ENCODE measurements at regions not wholly inside any gene's neighbourhood (a gene's known extent, or its start where the extent isn't known, plus 50 kb on each side); places are given as distances from the start of the nearest gene placed in this dataset.
"Not testable (repeated sequence)": the region's sequence is repeated elsewhere in the genome, so short reads cannot be mapped to it uniquely, and the experiment has no call there.

DNA sequence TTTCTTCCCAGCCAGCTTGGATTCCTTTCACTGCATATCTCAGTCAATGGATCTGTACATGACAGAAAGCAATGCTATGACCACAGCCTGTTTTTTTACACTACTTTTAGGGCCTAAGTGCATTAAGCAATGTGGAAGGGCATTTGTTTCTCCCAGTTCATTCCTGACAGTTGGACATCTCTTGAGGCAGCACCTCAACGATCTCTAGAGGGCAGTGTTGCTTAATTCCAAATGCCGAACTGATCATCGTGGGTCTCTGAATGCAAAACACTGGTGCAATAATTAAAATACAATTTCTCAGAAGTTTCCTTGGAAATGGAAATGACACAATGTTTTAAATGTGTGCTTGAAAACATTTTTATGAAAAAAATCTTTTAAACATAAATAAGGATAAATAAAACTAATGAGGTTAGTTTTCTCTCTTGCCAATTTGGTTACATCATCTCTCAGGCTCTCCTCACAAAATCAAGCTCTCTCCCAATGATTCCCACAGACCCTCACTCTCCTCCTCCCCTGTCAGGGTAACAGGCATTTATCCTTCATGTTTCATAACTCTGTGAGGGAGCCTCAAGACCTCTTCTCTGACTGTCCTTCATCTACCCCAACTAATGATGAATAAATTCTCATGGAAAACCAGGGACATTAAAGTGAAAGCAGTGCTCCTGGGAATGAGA lies 192.4 kb upstream of the SLC16A7 start:
- DNase-seq: no peak

GRCh38 chr12:59401862-59402261 lies 194.0 kb upstream of the SLC16A7 start:
- DNase-seq: no peak

- no peak for DNase-seq
These were observed 197.7 kb upstream of the SLC16A7 start for GRCh38 chr12:59398164-59398563.

- DNase-seq: no peak
These were observed 198.9 kb upstream of the SLC16A7 start for GRCh38 chr12:59396919-59397318.

- DNase-seq: no peak
These were observed 199.3 kb upstream of the SLC16A7 start for GRCh38 chr12:59396519-59396918.

GRCh38 chr12:59395310-59395709 lies 200.5 kb upstream of the SLC16A7 start:
- not testable (repeated sequence) for DNase-seq

GRCh38 chr12:59393506-59393905 lies 202.3 kb upstream of the SLC16A7 start:
- no peak for DNase-seq

DNA sequence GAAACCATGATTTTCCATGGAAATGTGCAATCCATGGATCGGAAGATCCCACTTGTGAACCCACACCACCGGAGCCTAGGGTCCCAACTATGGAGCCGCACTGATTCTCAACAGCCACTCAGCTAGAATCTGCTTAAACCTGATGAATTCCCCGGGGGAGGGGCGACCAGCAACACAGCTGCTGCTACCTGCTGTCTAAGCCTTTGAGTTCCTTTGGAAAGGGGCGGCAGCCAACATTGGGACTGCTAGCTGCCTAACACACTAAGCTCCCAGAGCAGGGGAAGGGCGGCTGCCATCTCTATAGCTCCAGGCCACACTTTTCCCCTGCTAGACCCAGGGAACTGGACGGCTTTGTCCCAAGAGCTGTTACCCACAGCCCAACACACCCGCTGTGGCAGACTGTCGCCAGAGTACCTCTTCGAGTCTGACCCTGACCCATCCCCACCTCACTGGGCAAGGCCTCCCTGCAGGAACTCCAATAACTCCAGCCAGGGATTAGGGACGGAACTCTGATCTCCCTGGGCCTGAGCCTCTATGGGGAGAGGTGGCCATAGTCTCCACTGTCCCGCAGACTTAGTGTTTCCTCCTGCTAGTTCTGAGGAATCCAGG lies 205.8 kb upstream of the SLC16A7 start:
- no peak for DNase-seq

GRCh38 chr12:59388694-59389093 lies 207.1 kb upstream of the SLC16A7 start:
- DNase-seq: no peak

GRCh38 chr12:59388176-59388575 lies 207.7 kb upstream of the SLC16A7 start:
- DNase-seq: no peak

- DNase-seq: no peak
These were observed 209.6 kb upstream of the SLC16A7 start for GRCh38 chr12:59386236-59386635.

GRCh38 chr12:59383079-59383822 lies 212.6 kb upstream of the SLC16A7 start:
- no peak for DNase-seq

- DNase-seq: no peak
These were observed 213.3 kb upstream of the SLC16A7 start for GRCh38 chr12:59382282-59383078.

GRCh38 chr12:59381106-59381505 lies 214.7 kb upstream of the SLC16A7 start:
- no peak for DNase-seq

DNA sequence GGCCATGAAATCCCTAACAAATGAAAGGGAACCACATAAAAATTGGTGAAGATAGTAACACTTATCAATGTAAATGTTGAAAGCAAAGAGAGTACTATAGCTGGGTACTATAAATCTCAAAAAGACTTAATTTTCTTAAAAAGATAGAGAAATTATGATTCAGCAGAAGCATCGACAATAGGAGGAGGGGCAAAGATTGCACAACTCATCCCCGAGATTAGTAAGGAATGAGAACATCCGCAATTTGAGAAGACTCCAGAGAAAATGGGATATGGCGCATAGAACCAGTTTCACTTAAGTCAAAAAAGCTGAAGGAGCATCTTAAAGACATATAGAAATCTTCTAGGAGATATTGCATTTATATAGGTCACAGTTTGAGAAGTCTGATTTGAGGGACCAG lies 220.2 kb upstream of the SLC16A7 start:
- DNase-seq: no peak

DNA sequence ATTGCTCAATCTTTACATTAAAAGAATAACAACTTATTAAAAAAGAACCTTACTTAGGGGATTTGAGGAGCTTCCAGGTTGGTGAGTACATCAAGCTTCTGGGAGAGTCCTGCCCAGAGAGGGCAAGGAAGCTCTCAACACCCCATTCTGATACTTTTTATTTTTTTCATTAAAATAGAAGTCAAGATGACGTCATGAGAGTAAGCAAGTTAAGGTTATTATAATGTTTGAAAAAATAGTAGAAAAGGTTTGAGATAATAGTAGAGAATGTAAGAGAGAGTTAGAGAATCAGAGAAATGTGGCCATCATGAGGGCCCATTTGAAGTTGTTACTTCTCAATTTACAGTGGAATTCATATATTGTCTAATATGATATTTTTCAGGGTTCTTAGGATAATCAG lies 221.0 kb upstream of the SLC16A7 start:
- no peak for DNase-seq

DNA sequence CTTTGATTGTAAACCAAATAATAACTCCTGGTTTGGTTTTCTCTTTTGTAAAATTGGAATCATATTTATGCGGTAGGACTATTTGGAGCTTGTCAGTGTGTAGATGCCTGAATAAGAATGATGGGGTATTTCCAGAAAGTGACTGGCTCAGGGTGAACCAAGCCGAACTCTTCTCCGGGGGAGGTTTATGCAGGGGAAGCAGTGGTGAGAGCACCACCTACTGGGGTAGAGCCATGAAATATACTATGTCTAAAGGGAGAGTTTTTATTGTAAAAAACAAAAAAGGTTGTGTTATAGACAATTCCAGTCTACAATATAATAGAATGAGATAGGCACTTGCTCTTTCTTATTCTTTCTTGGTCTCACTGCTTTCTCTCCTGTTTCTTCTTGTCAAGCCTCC lies 222.9 kb upstream of the SLC16A7 start:
- DNase-seq: no peak

DNA sequence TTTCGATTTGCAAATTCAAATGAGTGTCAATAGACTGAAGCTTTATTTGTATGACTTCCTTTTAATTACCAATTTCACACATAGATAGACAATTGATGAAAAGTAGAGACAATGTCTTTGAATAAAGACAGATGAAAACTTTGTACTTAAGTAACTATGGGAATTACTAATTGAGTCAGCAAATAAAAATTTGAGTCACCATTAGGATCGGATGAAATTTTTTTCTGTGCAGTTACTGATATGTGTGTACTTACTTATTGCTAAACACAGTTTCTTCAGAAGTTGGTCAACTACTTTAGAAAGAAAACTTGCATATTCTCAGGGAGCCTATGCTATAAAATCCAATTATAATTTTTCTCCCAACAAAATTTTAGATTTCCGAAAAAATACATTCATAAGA lies 224.9 kb upstream of the SLC16A7 start:
- no peak for DNase-seq

- DNase-seq: no peak
These were observed 230.7 kb upstream of the SLC16A7 start for GRCh38 chr12:59365133-59365532.

DNA sequence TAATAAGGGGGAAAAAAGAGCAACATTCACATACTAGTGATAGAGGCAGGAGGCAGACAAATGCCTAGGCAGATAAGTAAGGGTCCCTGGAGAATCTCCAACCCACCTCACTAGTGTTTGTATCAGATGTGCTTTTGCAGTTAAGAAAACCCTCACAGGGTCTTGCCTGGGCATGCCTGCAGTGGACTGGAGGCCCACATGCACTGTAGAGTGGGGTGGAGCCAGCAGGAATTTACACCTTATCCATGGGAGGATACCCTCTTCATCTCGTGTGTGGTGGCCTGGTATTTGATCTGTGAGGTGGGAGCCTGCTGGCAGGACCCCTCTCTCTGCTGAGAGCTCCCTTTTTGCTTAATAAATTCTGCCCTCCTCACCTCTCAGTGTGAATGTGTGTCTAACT lies 238.0 kb upstream of the SLC16A7 start:
- DNase-seq: no peak

GRCh38 chr12:59346248-59346647 lies 249.6 kb upstream of the SLC16A7 start:
- peak; percentile 30 for DNase-seq

GRCh38 chr12:59345406-59345805 lies 250.4 kb upstream of the SLC16A7 start:
- DNase-seq: no peak

DNA sequence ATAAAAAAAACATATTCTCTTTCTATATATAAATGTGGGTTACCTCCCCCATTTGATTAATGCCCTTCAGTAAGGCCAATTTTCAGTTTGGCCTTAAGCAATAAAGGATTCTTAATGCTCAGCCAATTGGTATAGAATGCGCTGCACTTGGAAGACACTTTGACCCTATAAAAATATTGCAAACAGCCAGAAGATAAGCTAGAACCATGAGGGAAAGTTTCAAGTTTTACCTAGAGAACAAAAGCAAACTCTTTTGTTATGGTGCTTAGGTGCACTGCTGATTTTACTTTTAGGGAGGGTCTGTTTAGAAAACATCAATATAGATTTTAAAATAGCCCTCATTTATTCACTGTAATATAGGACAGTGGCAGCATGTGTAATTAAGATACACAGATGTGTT lies 251.6 kb upstream of the SLC16A7 start:
- no peak for DNase-seq

Data from stimulated activated CD8-positive, alpha-beta memory T cell treated with anti-CD3 and anti-CD28 coated beads, Interleukin-4, amount 100 ng/mL, for 48 hours (primary cell).